Neural crest cell (in vitro differentiated cells): ENCODE measurements at regions not wholly inside any gene's neighbourhood (a gene's known extent, or its start where the extent isn't known, plus 50 kb on each side); places are given as distances from the start of the nearest gene placed in this dataset.
"Not testable (repeated sequence)": the region's sequence is repeated elsewhere in the genome, so short reads cannot be mapped to it uniquely, and the experiment has no call there.

Experiments used
- DNase-seq: peaks from one replicate; pipeline ENCODE4 v3.0.0; 2021; ENCODE audit warnings: low read depth, mixed read lengths, low spot score
- H3K27ac Mint-ChIP-seq: one replicate; pipeline ENCODE4 v1.8.0; 2021; ENCODE audit warnings: mild to moderate bottlenecking, mixed read lengths; ENCODE audit not compliant: unreplicated experiment
- H3K27me3 Mint-ChIP-seq: 2 replicates; pipeline ENCODE4 v1.8.0; 2021; ENCODE audit warnings: low read depth, mild to moderate bottlenecking, mixed read lengths
- H3K36me3 Mint-ChIP-seq: 2 replicates; pipeline ENCODE4 v1.8.0; 2021; ENCODE audit warnings: low read depth, mild to moderate bottlenecking, mixed read lengths
- H3K4me1 Mint-ChIP-seq: 2 replicates; pipeline ENCODE4 v1.8.0; 2021; ENCODE audit warnings: mixed read lengths
- H3K4me3 Mint-ChIP-seq: one replicate; pipeline ENCODE4 v1.8.0; 2021; ENCODE audit warnings: mild to moderate bottlenecking, mixed read lengths
- H3K9me3 Mint-ChIP-seq: 2 replicates; pipeline ENCODE4 v1.8.0; 2021; ENCODE audit warnings: mixed read lengths
- TF ChIP-seq, protein P1 (sequence below): fragments of 200-600 bp; sonication (generic); conservative IDR thresholded peaks from 2 replicates; pipeline ENCODE4 v1.5.0; 2021; ENCODE audit warnings: antibody characterized with exemption, mild to moderate bottlenecking

DNA sequence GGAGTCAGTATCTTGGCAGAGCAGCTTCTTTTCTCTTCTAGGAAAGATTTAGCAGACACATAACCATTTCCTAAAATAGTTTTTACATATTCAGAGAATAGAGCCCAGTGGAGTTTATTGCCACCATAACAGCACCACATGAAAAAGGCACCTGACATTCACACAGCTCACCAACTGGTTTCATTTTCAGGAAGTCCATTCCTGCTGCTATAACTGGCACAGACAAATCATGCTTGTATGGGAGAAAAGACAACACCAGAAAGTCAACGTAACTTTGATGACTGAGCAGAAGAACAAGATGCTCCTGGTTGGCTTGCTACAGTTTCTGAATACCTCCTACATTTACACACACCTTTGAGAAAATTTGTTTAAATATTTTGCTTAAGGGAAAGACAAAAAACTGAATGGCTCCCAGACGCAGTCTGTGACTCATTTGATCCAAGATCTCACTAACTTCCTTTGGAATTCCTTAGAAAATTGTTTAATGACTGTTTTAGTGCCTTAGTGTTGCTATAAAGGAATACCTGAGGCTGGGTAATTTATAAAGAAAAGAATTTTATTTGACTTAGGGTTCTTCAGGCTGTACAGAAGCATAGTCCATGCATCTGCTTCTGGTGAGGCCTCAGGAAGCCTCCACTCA, 1380.6 kb downstream of the CDH8 start:
- Mint-ChIP-seq H3K27me3 (no peaks in the 10 kb centered on the region), H3K36me3 (no peaks in the 10 kb centered on the region), H3K9me3 (peaks cover 7% of the 10 kb centered on the region), H3K27ac (no peak overlapping the region), H3K4me1 (no peaks in the 10 kb centered on the region), H3K4me3 (no peak overlapping the region)
- DNase-seq: no peak
- TF ChIP-seq, protein P1, sequence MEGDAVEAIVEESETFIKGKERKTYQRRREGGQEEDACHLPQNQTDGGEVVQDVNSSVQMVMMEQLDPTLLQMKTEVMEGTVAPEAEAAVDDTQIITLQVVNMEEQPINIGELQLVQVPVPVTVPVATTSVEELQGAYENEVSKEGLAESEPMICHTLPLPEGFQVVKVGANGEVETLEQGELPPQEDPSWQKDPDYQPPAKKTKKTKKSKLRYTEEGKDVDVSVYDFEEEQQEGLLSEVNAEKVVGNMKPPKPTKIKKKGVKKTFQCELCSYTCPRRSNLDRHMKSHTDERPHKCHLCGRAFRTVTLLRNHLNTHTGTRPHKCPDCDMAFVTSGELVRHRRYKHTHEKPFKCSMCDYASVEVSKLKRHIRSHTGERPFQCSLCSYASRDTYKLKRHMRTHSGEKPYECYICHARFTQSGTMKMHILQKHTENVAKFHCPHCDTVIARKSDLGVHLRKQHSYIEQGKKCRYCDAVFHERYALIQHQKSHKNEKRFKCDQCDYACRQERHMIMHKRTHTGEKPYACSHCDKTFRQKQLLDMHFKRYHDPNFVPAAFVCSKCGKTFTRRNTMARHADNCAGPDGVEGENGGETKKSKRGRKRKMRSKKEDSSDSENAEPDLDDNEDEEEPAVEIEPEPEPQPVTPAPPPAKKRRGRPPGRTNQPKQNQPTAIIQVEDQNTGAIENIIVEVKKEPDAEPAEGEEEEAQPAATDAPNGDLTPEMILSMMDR: no peak

- Mint-ChIP-seq H3K4me1 (no peaks in the 10 kb centered on the region), H3K4me3 (no peak overlapping the region), H3K27me3 (no peaks in the 10 kb centered on the region), H3K36me3 (no peaks in the 10 kb centered on the region), H3K9me3 (no peaks in the 10 kb centered on the region), H3K27ac (no peak overlapping the region)
- TF ChIP-seq, protein P1: no peak
- no peak for DNase-seq
Observed at GRCh38 chr16:60651346-60651745, 1384.9 kb downstream of the CDH8 start.

- no peak for DNase-seq
- no peaks in the 10 kb centered on the region for H3K27me3 Mint-ChIP-seq
- no peaks in the 10 kb centered on the region for H3K36me3 Mint-ChIP-seq
- no peak overlapping the region for H3K4me3 Mint-ChIP-seq
- H3K4me1 Mint-ChIP-seq: no peaks in the 10 kb centered on the region
- H3K27ac Mint-ChIP-seq: no peak overlapping the region
- peaks cover 3% of the 10 kb centered on the region for H3K9me3 Mint-ChIP-seq
- TF ChIP-seq, protein P1: no peak
Observed at GRCh38 chr16:60648290-60648689, 1387.9 kb downstream of the CDH8 start.

DNA sequence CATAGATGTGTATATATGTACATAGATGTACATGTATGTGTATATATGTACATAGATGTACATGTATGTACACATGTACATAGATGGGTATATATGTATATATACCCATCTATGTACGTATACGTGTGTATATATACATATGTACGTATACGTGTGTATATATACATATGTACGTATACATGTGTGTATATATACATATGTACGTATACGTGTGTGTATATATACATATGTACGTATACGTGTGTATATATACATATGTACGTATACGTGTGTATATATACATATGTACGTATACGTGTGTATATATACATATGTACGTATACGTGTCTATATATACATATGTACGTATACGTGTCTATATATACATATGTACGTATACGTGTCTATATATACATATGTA, 1388.8 kb downstream of the CDH8 start:
- H3K9me3 Mint-ChIP-seq, DNase-seq, H3K4me3 Mint-ChIP-seq, H3K27ac Mint-ChIP-seq, H3K36me3 Mint-ChIP-seq, H3K4me1 Mint-ChIP-seq, H3K27me3 Mint-ChIP-seq: not testable (repeated sequence)

GRCh38 chr16:60646631-60647030, 1389.6 kb downstream of the CDH8 start:
- Mint-ChIP-seq H3K4me3 (no peak overlapping the region), H3K9me3 (peaks cover 5% of the 10 kb centered on the region), H3K27ac (no peak overlapping the region), H3K27me3 (no peaks in the 10 kb centered on the region), H3K4me1 (no peaks in the 10 kb centered on the region), H3K36me3 (no peaks in the 10 kb centered on the region)
- DNase-seq: no peak
- TF ChIP-seq, protein P1: no peak

GRCh38 chr16:60645541-60645940, 1390.7 kb downstream of the CDH8 start:
- Mint-ChIP-seq H3K36me3 (no peaks in the 10 kb centered on the region), H3K27me3 (no peaks in the 10 kb centered on the region)

More at GRCh38 chr16:60645541-60645940, 1390.7 kb downstream of the CDH8 start:
- DNase-seq: no peak
- Mint-ChIP-seq H3K4me1 (no peaks in the 10 kb centered on the region), H3K27ac (no peak overlapping the region), H3K9me3 (peaks cover 5% of the 10 kb centered on the region), H3K4me3 (no peak overlapping the region)
- TF ChIP-seq, protein P1: no peak
